SK-N-SH (cell line): ENCODE measurements at regions not wholly inside any gene's neighbourhood (a gene's known extent, or its start where the extent isn't known, plus 50 kb on each side); places are given as distances from the start of the nearest gene placed in this dataset.

Source experiments
- CTCF ChIA-PET: fragments of 300-600, 350-600 bp; formaldehyde crosslinking; extraction: SDS; loops from one replicate; lab custom pipeline; 2021; lab: Yijun Ruan, JAX
- POLR2A ChIA-PET: fragments of 350-600 bp; sonication (Branson Sonifier 250); formaldehyde crosslinking; extraction: SDS; loops from one replicate; lab custom pipeline; 2020; ENCODE audit warnings: antibody characterized with exemption, inconsistent platforms; lab: Yijun Ruan, JAX
- DNase-seq: peaks from one replicate; pipeline ENCODE4 v3.0.0; 2012
- H2AFZ ChIP-seq: fragments of 200-600 bp; sonication (generic); 2 replicates; pipeline ENCODE4 v1.8.1; 2016; ENCODE audit warnings: antibody characterized with exemption, mild to moderate bottlenecking, low read depth
- H3F3A ChIP-seq: fragments of 200-600 bp; sonication (generic); replicated peaks from 2 replicates; pipeline ENCODE3; 2016; ENCODE audit warnings: antibody characterized with exemption, mild to moderate bottlenecking; ENCODE audit not compliant: insufficient read depth
- H3K27ac ChIP-seq, 2 experiments: fragments of 200-500 bp in 1 of 2; fragments of 200-600 bp in 1 of 2; sonication (Bioruptor generic) in 1 of 2; sonication (generic), shearing (Covaris generic) in 1 of 2; 2 replicates each; pipeline versions ENCODE4 v1.5.1 to v1.6.1; 2014 to 2016; ENCODE audit warnings: low read depth in 2 of 2, inconsistent platforms in 1 of 2, low read length in 1 of 2, mild to moderate bottlenecking in 1 of 2, mixed read lengths in 1 of 2
- H3K27me3 ChIP-seq: fragments of 200-600 bp; sonication (generic), shearing (Covaris generic); 2 replicates; pipeline ENCODE4 v1.6.1; 2016; ENCODE audit warnings: mixed run types; ENCODE audit not compliant: insufficient read depth
- H3K36me3 ChIP-seq, 2 experiments: fragments of 200-500 bp in 1 of 2; fragments of 200-600 bp in 1 of 2; sonication (Bioruptor generic) in 1 of 2; sonication (generic) in 1 of 2; replicated peaks in 1 of 2; 2 replicates each; pipeline versions ENCODE3 to v1.5.1; 2014 to 2016; ENCODE audit warnings: low read length in 1 of 2, mild to moderate bottlenecking in 1 of 2; ENCODE audit not compliant: insufficient read depth in 2 of 2, control insufficient read depth in 1 of 2
- H3K4me1 ChIP-seq, 2 experiments: fragments of 200-500 bp in 1 of 2; fragments of 200-600 bp in 1 of 2; sonication (Bioruptor generic) in 1 of 2; sonication (generic), shearing (Covaris generic) in 1 of 2; 2 replicates each; pipeline versions ENCODE4 v1.5.1 to v1.6.1; 2014 to 2016; ENCODE audit warnings: low read depth in 1 of 2, low read length in 1 of 2, mixed run types in 1 of 2; ENCODE audit not compliant: insufficient read depth in 2 of 2, control insufficient read depth in 1 of 2
- H3K4me2 ChIP-seq: fragments of 200-600 bp; sonication (generic), shearing (Covaris generic); 2 replicates; pipeline ENCODE4 v1.6.1; 2017; ENCODE audit warnings: mixed run types
- H3K4me3 ChIP-seq, 2 experiments: fragments of 200-500 bp in 1 of 2; fragments of 200-600 bp in 1 of 2; sonication (Bioruptor generic) in 1 of 2; sonication (generic), shearing (Covaris generic) in 1 of 2; 2 replicates each; pipeline versions ENCODE4 v1.5.1 to v1.8.1; 2014 to 2016; ENCODE audit warnings: low read depth in 2 of 2, inconsistent platforms in 1 of 2, low read length in 1 of 2, mild to moderate bottlenecking in 1 of 2, mixed read lengths in 1 of 2, moderate library complexity in 1 of 2
- H3K79me2 ChIP-seq: fragments of 200-600 bp; sonication (generic); 2 replicates; pipeline ENCODE4 v1.8.1; 2017; ENCODE audit warnings: mild to moderate bottlenecking; ENCODE audit not compliant: insufficient read depth
- H3K9ac ChIP-seq: fragments of 200-600 bp; sonication (generic); 2 replicates; pipeline ENCODE4 v1.6.1; 2017; ENCODE audit warnings: mixed run types
- H3K9me2 ChIP-seq: fragments of 200-600 bp; sonication (generic); 2 replicates; pipeline ENCODE4 v1.6.1; 2017; ENCODE audit warnings: mixed run types
- H3K9me3 ChIP-seq: fragments of 200-600 bp; sonication (generic); 2 replicates; pipeline ENCODE4 v1.6.1; 2017; ENCODE audit warnings: mixed run types, mild to moderate bottlenecking, moderate library complexity
- H4K20me1 ChIP-seq: fragments of 200-600 bp; sonication (generic); 2 replicates; pipeline ENCODE4 v1.6.1; 2017; ENCODE audit warnings: mild to moderate bottlenecking, mixed run types; ENCODE audit not compliant: insufficient read depth
- CHD2 ChIP-seq: fragments of 150-350 bp; IDR thresholded peaks from 2 replicates; pipeline ENCODE4 v1.6.1; 2018; ENCODE audit warnings: low read length; ENCODE audit not compliant: partially characterized antibody
- CTCF ChIP-seq: fragments of 200-600 bp; sonication (generic); IDR thresholded peaks from 2 replicates; pipeline ENCODE4 v1.6.1; 2017; ENCODE audit warnings: antibody characterized with exemption, mild to moderate bottlenecking, moderate library complexity
- ELF1 ChIP-seq: IDR thresholded peaks from 2 replicates; pipeline ENCODE4 v1.4.0; 2012
- FOSL2 ChIP-seq: IDR thresholded peaks from 2 replicates; pipeline ENCODE4 v1.4.0; 2012; ENCODE audit warnings: low read depth, mild to moderate bottlenecking, moderate library complexity, borderline replicate concordance
- FOXJ3 ChIP-seq: sonication (generic); formaldehyde crosslinking; IDR thresholded peaks from 2 replicates; pipeline ENCODE4 v1.5.1; 2020; ENCODE audit warnings: mild to moderate bottlenecking, missing genetic modification reagents
- GATA2 ChIP-seq: sonication (generic); formaldehyde crosslinking; IDR thresholded peaks from 2 replicates; pipeline ENCODE4 v1.5.0; 2020; ENCODE audit warnings: mild to moderate bottlenecking, missing genetic modification reagents
- MXI1 ChIP-seq: IDR thresholded peaks from 2 replicates; pipeline ENCODE4 v1.6.1; 2012; ENCODE audit warnings: mild to moderate bottlenecking, low read depth, low read length, improper control_type of control experiment
- NFIC ChIP-seq: IDR thresholded peaks from 2 replicates; pipeline ENCODE4 v1.4.0; 2012; ENCODE audit warnings: borderline replicate concordance
- NRF1 ChIP-seq: IDR thresholded peaks from 2 replicates; pipeline ENCODE4 v1.6.1; 2012; ENCODE audit warnings: low read depth, mild to moderate bottlenecking, low read length
- POLR2AphosphoS5 ChIP-seq: IDR thresholded peaks from 2 replicates; pipeline ENCODE4 v1.6.1; 2012; ENCODE audit warnings: low read depth, low read length
- RAD21 ChIP-seq: IDR thresholded peaks from 2 replicates; pipeline ENCODE4 v1.6.1; 2012; ENCODE audit warnings: mild to moderate bottlenecking, low read length
- RCOR1 ChIP-seq: fragments of 150-350 bp; IDR thresholded peaks from 2 replicates; pipeline ENCODE4 v1.6.1; 2017; ENCODE audit warnings: antibody characterized with exemption, low read length
- RXRA ChIP-seq: IDR thresholded peaks from 2 replicates; pipeline ENCODE4 v1.4.0; 2012; ENCODE audit warnings: low read depth, mild to moderate bottlenecking, borderline replicate concordance
- SIN3A ChIP-seq: IDR thresholded peaks from 2 replicates; pipeline ENCODE4 v1.6.1; 2012; ENCODE audit warnings: low read depth, mild to moderate bottlenecking, low read length, moderate library complexity, borderline replicate concordance
- SMC3 ChIP-seq: IDR thresholded peaks from 2 replicates; pipeline ENCODE4 v1.6.1; 2012; ENCODE audit warnings: low read depth, low read length, improper control_type of control experiment
- TEAD4 ChIP-seq: IDR thresholded peaks from 2 replicates; pipeline ENCODE4 v1.4.0; 2012; ENCODE audit warnings: mild to moderate bottlenecking, borderline replicate concordance; ENCODE audit not compliant: insufficient read depth
- USF2 ChIP-seq: fragments of 150-350 bp; IDR thresholded peaks from 2 replicates; pipeline ENCODE4 v1.6.1; 2017; ENCODE audit warnings: antibody characterized with exemption, low read length, low read depth, borderline replicate concordance
- WGBS: methylation state at CpG from one replicate; pipeline ENCODE4 v1.1.6; 2017; ENCODE audit warnings: low lambda C conversion rate; 5-methylcytosine and 5-hydroxymethylcytosine counted together

- DNase-seq: no peak
- Histone ChIP-seq H3K4me2 (no peak overlapping the region), H3K9ac (no peak overlapping the region), H3K9me2 (no peaks in the 10 kb centered on the region), H3F3A (no peaks in the 10 kb centered on the region), H3K4me1 (no peaks in the 10 kb centered on the region), H2AFZ (no peak overlapping the region), H3K27me3 (no peaks in the 10 kb centered on the region), H3K4me3 (no peak overlapping the region), H3K9me3 (no peaks in the 10 kb centered on the region), H3K79me2 (no peaks in the 10 kb centered on the region), H3K27ac (no peak overlapping the region), H4K20me1 (no peaks in the 10 kb centered on the region), H3K36me3 (no peaks in the 10 kb centered on the region)
- ChIA-PET CTCF (interaction anchor here (1.0 to 2.5 kb wide), 2 partner anchors 10 to 33 kb away, joined by 3 to 15 read pairs; no protein-coding TSS in a partner anchor), POLR2A (no interaction called here)
- 33% methylated on average over 3 of the region's 3 CpGs for WGBS
- TF ChIP-seq SMC3 (no peak), CHD2 (no peak), ELF1 (no peak), NRF1 (no peak), USF2 (no peak), RCOR1 (no peak), RXRA (no peak), FOSL2 (no peak), FOXJ3 (no peak), SIN3A (no peak), GATA2 (CRISPR knock-in tag) (no peak), CTCF (no peak), RAD21 (no peak), NFIC (no peak), MXI1 (no peak), POLR2AphosphoS5 (no peak), TEAD4 (no peak)
These were observed 61.3 kb downstream of the PRLHR start for GRCh38 chr10:118534136-118534535.
